Mucosa of descending colon (tissue), 3 donors: ENCODE measurements at regions not wholly inside any gene's neighbourhood (a gene's known extent, or its start where the extent isn't known, plus 50 kb on each side); places are given as distances from the start of the nearest gene placed in this dataset.

ENCODE experiments used
- ATAC-seq: fragments of 200-7000 bp; cut with Tn5 transposase; one replicate; pipeline ENCODE4 v1.9.1; 2020; ENCODE audit warnings: mild to moderate bottlenecking, moderate library complexity
- DNase-seq, 3 donors: peaks; one replicate each; pipeline ENCODE4 v3.0.0-alpha.2; 2020
- H3K36me3 ChIP-seq: fragments of 200-600 bp; one replicate; pipeline ENCODE4 v1.8.0; 2021; ENCODE audit warnings: low read depth, mild to moderate bottlenecking
- H3K4me1 ChIP-seq: fragments of 200-600 bp; one replicate; pipeline ENCODE4 v1.8.0; 2021; ENCODE audit warnings: low read depth, mild to moderate bottlenecking
- H3K4me3 ChIP-seq: fragments of 200-600 bp; one replicate; pipeline ENCODE4 v1.8.0; 2021; ENCODE audit warnings: mild to moderate bottlenecking
- H3K9me3 ChIP-seq: fragments of 200-600 bp; one replicate; pipeline ENCODE4 v1.8.0; 2021; ENCODE audit warnings: mild to moderate bottlenecking
- intact Hi-C, 2 donors: fragments of 100-400 bp; cut with DNase I in 1 of 2; cut with micrococcal nuclease in 1 of 2; formaldehyde crosslinking; loops; one replicate each; pipeline versions ENCODE4 v1.11.0 to v1.11.1; 2022; cut with DNase I, micrococcal nuclease
- TF ChIP-seq, protein P1 (sequence below): fragments of 200-600 bp; IDR thresholded peaks from one replicate; pipeline ENCODE4 v1.8.0; 2022; ENCODE audit warnings: antibody characterized with exemption, mild to moderate bottlenecking
- donor health status: DM: no; HTN: no; CAD: no; lungs with moderate emphysema.
- donor health status: DM: no; HTN: no; CAD: no.
- donor health status: DM: no; HTN: yes; CAD: no.

DNA sequence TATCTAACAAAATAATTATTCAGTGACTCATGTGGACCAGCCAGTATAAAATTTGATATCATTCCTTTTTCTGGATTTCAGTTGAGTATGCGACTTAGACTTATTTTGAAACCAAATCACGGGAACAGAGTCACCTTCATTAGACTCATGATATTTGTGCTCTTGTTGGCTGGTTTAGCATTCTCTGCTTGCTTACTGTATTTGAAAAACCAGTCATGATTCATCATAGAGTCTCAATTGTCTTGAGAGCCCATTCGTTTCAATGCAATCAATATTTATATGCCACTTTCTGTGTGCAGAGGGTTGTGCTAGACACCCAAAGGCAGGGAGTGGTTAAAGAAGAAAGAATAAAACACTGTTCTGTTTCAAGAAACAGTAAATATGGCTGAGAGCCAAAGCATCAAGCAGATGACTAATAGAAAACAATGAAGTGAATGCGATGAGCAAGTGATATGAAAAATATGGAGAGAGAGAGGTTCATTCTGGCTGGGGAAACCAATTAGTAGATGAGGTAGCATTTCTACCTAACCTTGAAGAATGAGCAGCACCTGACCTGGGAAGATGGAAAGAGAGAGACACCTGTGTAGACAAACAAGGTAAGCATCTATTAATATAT lies 99.6 kb upstream of the MBNL2 start:
- no peaks in the 10 kb centered on the region for H3K9me3 ChIP-seq
- no peak for ATAC-seq
- H3K4me3 ChIP-seq, result no peak overlapping the region
- H3K36me3 ChIP-seq, result no peaks in the 10 kb centered on the region
- H3K4me1 ChIP-seq, result peaks cover 3% of the 10 kb centered on the region
- TF ChIP-seq, protein P1, sequence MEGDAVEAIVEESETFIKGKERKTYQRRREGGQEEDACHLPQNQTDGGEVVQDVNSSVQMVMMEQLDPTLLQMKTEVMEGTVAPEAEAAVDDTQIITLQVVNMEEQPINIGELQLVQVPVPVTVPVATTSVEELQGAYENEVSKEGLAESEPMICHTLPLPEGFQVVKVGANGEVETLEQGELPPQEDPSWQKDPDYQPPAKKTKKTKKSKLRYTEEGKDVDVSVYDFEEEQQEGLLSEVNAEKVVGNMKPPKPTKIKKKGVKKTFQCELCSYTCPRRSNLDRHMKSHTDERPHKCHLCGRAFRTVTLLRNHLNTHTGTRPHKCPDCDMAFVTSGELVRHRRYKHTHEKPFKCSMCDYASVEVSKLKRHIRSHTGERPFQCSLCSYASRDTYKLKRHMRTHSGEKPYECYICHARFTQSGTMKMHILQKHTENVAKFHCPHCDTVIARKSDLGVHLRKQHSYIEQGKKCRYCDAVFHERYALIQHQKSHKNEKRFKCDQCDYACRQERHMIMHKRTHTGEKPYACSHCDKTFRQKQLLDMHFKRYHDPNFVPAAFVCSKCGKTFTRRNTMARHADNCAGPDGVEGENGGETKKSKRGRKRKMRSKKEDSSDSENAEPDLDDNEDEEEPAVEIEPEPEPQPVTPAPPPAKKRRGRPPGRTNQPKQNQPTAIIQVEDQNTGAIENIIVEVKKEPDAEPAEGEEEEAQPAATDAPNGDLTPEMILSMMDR, result no peak
- intact Hi-C loops, result no loop called here
- no peak for DNase-seq

DNA sequence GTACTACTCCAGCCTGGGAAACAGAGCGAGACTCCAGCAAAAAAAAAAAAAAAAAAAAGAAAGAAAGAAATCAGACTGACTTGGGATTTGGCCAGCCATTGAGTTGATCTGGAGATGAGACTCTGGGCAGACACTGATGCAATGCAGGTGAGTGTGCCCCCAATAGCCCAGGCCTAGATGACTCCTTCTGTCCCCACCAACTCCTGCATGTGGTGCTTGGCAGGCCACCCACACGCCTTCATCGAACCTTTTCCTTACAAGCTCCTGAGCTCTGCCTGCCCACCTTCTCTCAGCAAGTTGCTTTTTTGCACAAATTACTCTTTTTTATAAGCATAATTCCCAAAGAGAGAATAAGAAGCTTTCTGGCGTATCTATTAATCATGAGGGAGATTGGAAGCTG lies 97.9 kb upstream of the MBNL2 start:
- no peaks in the 10 kb centered on the region for H3K9me3 ChIP-seq
- no peak for DNase-seq
- H3K4me3 ChIP-seq, result no peak overlapping the region
- H3K4me1 ChIP-seq, result peaks cover 3% of the 10 kb centered on the region
- H3K36me3 ChIP-seq, result no peaks in the 10 kb centered on the region
- intact Hi-C loops, result no loop called here
- TF ChIP-seq, protein P1, result no peak
- no peak for ATAC-seq

DNA sequence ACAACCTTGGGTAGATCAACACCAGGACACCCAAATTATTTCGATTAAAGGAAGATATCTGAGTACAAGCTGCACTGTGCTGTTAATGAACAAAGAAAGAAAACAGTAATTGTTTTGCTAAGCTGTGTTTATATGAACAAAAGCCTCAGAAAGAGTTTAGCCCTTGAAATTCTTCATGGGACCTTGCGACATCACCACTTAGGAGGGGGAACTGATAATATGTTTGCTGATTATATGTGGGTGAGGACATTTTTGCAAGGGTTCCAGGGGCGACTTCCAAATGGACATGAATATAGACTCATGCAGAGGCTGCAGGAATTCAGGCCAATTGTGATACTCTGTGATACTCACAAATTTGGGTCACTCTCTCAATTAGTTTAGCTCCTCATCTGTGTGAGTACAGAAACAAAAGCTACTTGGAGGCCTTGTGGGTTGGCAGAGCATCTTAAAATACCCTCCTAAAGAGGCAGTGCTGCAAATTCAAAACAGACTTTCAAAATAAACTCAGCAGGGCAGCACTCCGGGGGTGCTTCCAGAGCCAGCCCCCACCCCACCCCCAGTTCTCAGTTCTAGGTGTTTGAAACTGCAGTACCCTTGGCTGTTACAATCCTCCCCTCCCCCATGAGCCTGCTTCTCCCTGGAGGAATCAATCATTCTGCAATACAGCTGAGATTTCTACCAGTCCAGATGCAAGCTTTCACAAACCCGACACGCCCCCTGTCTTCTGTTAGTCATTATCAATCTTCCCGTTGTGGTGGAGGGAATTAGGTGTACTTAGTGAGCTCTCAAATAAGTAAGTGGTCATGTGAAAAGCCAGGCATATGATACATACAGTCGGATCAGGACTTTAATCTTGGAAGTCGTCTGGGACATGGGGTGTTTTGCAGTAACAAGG lies 97.0 kb upstream of the MBNL2 start:
- intact Hi-C loops, result loop anchor here in 1 of 2 donors (5.0 kb wide), 1 partner anchor 97 kb away; the partner anchor contains the start of gene MBNL2
- Histone ChIP-seq H3K4me3 (no peak overlapping the region), H3K36me3 (no peaks in the 10 kb centered on the region), H3K4me1 (peaks cover 3% of the 10 kb centered on the region), H3K9me3 (no peaks in the 10 kb centered on the region)
- ATAC-seq (peak; percentile 52), DNase-seq (peak in 1 of 3 donors; percentile 39)
- TF ChIP-seq, protein P1, result no peak

DNA sequence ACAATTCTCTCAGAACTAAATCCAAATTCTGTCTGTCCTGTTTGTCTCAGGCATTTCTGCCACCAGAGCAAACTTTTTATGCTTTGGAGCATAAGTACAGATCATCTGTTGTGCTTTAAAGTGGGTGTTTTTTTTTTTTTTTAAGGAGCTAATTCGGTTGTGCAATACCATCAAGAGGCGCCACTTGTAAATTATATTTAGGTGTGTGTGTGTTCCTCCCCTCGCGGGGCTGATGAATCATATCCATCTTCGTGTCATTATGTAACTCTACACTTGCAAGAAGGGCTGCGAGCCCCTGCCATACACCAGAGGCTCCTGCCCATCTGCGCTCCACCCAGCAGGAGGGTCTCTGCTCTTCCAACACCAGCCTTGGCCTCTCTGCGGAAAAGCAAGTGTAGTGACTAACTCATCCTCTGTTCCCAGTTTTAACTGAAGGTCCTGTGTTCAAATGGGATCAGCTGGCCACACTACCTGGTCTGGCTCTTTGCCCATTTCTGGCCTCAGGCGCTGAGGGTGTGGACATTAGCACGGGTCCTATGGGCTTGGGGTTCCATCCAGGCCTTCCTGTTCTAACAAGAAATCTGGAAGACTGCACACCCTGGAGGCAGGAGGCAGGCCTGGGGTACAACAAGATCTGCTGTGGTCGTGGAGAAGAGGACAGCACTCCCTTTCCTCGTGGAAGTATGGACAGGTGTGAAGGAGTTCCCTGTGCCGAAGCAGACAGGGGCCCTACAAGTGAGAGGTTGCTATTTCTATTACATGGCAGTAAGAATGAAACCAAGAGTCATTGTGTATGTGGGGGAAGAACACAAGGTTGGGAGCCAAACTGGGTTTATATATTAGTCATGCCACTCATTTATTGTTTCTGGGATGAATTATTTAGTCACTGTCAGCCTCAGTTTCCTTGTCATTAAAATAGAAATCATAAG lies 96.1 kb upstream of the MBNL2 start:
- Histone ChIP-seq H3K4me3 (no peak overlapping the region), H3K36me3 (no peaks in the 10 kb centered on the region), H3K9me3 (no peaks in the 10 kb centered on the region), H3K4me1 (peaks cover 3% of the 10 kb centered on the region)
- ATAC-seq (peak; percentile 35), DNase-seq (no peak)
- TF ChIP-seq, protein P1, result no peak
- intact Hi-C loops, result loop anchor here in 1 of 2 donors (5.0 kb wide), 1 partner anchor 96 kb away; the partner anchor contains the start of gene MBNL2

DNA sequence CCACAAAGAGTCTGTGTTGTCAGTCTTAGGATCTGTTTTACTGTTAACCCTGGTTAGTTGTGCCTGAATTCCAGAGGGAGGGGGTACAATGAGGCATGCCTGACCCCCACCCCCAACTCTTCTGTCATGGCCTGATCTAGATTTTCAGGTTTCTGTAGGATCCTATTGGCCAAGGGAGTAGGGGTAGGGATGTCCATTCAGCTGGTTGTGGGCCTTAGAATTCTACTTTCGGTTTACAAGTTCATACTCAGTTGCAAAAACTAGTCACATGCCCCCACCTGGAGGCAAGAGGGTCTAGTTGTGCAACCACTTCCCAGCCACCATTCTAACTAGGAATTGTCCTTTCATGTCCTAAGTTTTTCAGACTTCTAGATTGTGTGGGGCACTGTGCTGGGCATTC lies 94.3 kb upstream of the MBNL2 start:
- TF ChIP-seq, protein P1, result no peak
- H3K4me3 ChIP-seq, result no peak overlapping the region
- intact Hi-C loops, result loop anchor here in 1 of 2 donors (5.0 kb wide), 1 partner anchor 94 kb away; the partner anchor contains the start of gene MBNL2
- no peaks in the 10 kb centered on the region for H3K36me3 ChIP-seq
- H3K4me1 ChIP-seq, result peaks cover 3% of the 10 kb centered on the region
- no peaks in the 10 kb centered on the region for H3K9me3 ChIP-seq
- ATAC-seq, result no peak
- no peak for DNase-seq
